Stimulated activated naive B cell treated with anti-CD40 and anti-IgM and Interleukin-4, amounts not matched to agents 10 μg/mL and 1 μg/mL and 100 μg/mL, for 72 hours (primary cell): ENCODE measurements at regions not wholly inside any gene's neighbourhood (a gene's known extent, or its start where the extent isn't known, plus 50 kb on each side); places are given as distances from the start of the nearest gene placed in this dataset.

Source experiments
- ATAC-seq, 2 donors: fragments of 150-1000 bp; cut with Tn5 transposase; replicated peaks; 2 replicates each; pipeline ENCODE4 v1.10.0; 2021; ENCODE audit warnings: moderate library complexity in 1 of 2
- DNase-seq: peaks from one replicate; pipeline ENCODE4 v3.0.0; 2021
- H3K27ac Mint-ChIP-seq: one replicate; pipeline ENCODE4 v1.8.0; 2022; ENCODE audit warnings: mild to moderate bottlenecking, mixed read lengths
- H3K27me3 Mint-ChIP-seq, 2 donors: one replicate each; pipeline ENCODE4 v1.8.0; 2022; ENCODE audit warnings: mixed read lengths in 2 of 2
- H3K36me3 Mint-ChIP-seq, 2 donors: one replicate each; pipeline ENCODE4 v1.8.0; 2022; ENCODE audit warnings: mixed read lengths in 2 of 2, mild to moderate bottlenecking in 1 of 2
- H3K4me1 Mint-ChIP-seq, 2 donors: one replicate each; pipeline ENCODE4 v1.8.0; 2022; ENCODE audit warnings: mixed read lengths in 2 of 2, mild to moderate bottlenecking in 1 of 2
- H3K4me3 Mint-ChIP-seq, 2 donors: one replicate each; pipeline ENCODE4 v1.8.0; 2022; ENCODE audit warnings: mild to moderate bottlenecking in 2 of 2, mixed read lengths in 2 of 2, moderate library complexity in 1 of 2
- H3K9me3 Mint-ChIP-seq, 2 donors: one replicate each; pipeline ENCODE4 v1.8.0; 2022; ENCODE audit warnings: mixed read lengths in 2 of 2, mild to moderate bottlenecking in 1 of 2

DNA sequence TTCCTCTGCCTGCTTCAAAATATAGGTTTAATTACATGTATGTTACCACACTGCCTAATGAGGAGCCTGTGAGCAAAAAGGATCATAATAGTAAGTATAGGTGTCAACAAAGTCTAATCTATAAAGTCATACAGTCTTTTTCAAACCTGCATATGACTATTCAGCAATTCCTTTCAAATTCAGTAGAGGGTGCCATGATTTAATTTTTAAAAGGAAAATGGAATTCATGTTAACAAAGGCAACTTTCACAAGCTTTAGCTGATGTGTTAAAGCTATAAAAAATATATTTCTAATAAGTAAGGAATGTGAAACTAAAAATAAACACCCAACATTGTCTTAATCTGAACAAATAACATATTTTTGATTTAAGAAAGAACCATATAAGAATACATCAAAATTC is 52.1 kb downstream of the MPP7 start:
- Mint-ChIP-seq H3K27me3 (peaks cover 5 to 10% of the 10 kb centered on the region in 2 donors), H3K4me3 (no peak overlapping the region), H3K27ac (no peak overlapping the region), H3K4me1 (peaks cover 4 to 8% of the 10 kb centered on the region in 2 donors), H3K9me3 (peaks cover under 1 to 1% of the 10 kb centered on the region in 2 donors), H3K36me3 (peaks cover 1 to 2% of the 10 kb centered on the region in 2 donors)
- no peak for ATAC-seq
- no peak for DNase-seq

DNA sequence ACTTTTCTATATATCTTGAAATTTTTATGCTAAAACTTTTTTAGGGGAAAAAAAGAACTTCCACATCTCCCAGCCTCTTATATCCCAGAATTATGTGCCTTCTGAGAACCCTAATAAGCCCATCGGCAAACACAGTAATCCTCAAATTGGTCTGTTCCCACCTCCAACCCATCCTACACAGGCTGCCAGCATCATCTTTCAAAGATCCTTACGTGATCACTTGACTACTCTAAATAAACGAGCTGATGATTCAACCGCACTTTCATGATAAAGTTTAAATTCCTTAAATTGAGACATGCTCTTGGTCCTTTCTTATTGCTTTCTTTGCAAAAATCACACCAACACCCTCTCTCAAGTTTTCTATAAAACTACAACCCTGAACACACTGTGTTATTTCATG is 52.5 kb downstream of the MPP7 start:
- no peak overlapping the region for H3K4me3 Mint-ChIP-seq
- H3K36me3 Mint-ChIP-seq = peaks cover 4 to 5% of the 10 kb centered on the region in 2 donors
- peaks cover 3 to 4% of the 10 kb centered on the region in 2 donors for H3K9me3 Mint-ChIP-seq
- ATAC-seq = no peak
- DNase-seq = no peak
- peaks cover 4 to 8% of the 10 kb centered on the region in 2 donors for H3K4me1 Mint-ChIP-seq
- H3K27ac Mint-ChIP-seq = no peak overlapping the region
- H3K27me3 Mint-ChIP-seq = peaks cover 3 to 13% of the 10 kb centered on the region in 2 donors

DNA sequence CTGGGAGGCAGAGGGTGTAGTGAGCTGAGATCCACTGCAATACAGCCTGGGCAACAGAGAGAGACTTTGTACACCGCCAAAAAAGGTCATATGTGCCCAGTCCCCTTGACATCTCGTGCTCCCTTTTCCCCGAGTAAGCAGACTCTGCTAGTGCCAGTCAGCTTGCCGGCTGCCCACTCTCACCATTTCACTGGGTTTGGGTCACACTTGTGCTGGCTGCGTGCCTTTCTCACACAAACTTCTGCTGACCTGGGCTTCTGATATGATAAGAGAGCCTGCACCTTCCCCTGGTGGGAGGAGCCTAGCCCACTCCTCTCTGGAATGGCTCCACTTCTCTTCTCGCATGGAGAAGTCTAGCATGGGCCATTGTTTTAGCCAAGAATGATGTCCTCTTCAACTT is 53.4 kb downstream of the MPP7 start:
- no peak for DNase-seq
- no peak overlapping the region for H3K27ac Mint-ChIP-seq
- peaks cover 0 to 11% of the 10 kb centered on the region in 2 donors for H3K27me3 Mint-ChIP-seq

DNA sequence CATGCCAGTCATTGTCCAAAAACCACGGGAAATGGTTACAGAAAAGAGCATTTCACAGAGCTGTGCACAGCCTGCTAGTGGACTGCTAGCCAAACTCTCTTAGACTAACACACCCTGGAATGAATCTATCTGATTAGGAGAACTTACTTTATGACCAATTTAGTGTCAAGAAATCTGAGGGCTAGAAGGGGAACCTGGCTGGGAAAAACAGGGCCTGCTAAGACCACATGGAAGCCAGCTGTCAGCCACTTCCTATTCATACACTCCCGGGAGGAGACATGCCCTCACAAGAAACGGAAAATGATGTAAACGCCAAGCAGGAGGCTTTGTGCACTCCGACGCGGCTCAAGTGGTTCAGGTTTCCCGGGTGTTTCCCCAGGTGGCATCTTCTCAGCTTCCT is 54.8 kb downstream of the MPP7 start:
- H3K4me1 Mint-ChIP-seq = peaks cover 4 to 8% of the 10 kb centered on the region in 2 donors
- peak overlapping the region in 1 of 2 donors; percentile 12 for H3K4me3 Mint-ChIP-seq
- H3K9me3 Mint-ChIP-seq = peaks cover 4 to 5% of the 10 kb centered on the region in 2 donors
- DNase-seq (no peak), ATAC-seq (no peak)
- H3K27ac Mint-ChIP-seq = no peak overlapping the region
- H3K27me3 Mint-ChIP-seq = peaks cover 0 to 9% of the 10 kb centered on the region in 2 donors
- H3K36me3 Mint-ChIP-seq = peaks cover 3 to 4% of the 10 kb centered on the region in 2 donors

More for the DNA sequence above, 53.4 kb downstream of the MPP7 start:
- peaks cover 4 to 5% of the 10 kb centered on the region in 2 donors for H3K9me3 Mint-ChIP-seq
- H3K4me1 Mint-ChIP-seq = peaks cover 4 to 8% of the 10 kb centered on the region in 2 donors
- no peak for ATAC-seq
- H3K36me3 Mint-ChIP-seq = peaks cover 3 to 4% of the 10 kb centered on the region in 2 donors
- H3K4me3 Mint-ChIP-seq = no peak overlapping the region

DNA sequence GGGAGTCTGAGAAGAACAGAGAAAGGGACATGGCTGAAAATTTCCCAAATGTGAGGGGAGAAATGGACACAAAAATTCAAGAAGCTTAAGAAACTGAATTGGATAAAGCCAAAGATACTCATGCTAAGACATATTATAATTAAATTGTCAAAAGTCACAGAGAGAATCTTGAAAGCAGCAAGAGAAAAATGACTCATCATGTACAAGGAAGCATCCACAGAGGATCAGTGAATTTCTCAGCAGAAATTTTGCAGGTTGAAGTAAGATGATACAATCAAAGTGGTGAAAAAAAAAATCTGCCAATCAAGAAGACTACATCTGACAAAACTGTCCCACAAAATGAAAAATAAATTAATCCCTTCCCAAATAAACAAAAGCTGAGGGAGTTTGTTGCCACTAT is 56.8 kb downstream of the MPP7 start:
- Mint-ChIP-seq H3K9me3 (peaks cover 4 to 5% of the 10 kb centered on the region in 2 donors), H3K4me3 (no peak overlapping the region), H3K4me1 (peaks cover 4 to 8% of the 10 kb centered on the region in 2 donors), H3K27me3 (peaks cover 0 to 9% of the 10 kb centered on the region in 2 donors), H3K27ac (no peak overlapping the region), H3K36me3 (peaks cover 3 to 4% of the 10 kb centered on the region in 2 donors)
- ATAC-seq (no peak), DNase-seq (no peak)

DNA sequence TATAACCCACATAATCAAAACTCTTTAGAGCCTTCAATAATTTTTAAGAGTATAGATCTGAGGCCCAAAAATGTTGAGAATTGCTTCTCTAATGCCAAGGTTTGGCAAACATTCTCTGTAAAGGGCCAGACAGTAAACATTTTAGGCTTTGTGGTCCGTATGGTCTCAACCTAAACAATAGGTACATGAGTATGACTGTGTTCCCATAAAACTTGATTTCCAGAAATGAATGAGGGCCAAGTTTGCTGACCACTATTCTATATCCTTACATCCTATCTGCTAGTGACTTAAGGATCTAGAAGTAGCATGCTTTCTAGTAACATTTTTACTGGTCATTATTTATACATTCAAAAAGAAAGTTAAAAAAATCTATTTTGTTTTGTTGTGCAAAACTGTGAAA is 58.9 kb downstream of the MPP7 start:
- Mint-ChIP-seq H3K27me3 (peaks cover 0 to 9% of the 10 kb centered on the region in 2 donors), H3K4me3 (no peak overlapping the region), H3K9me3 (peaks cover 4 to 5% of the 10 kb centered on the region in 2 donors), H3K36me3 (peaks cover 3 to 4% of the 10 kb centered on the region in 2 donors), H3K27ac (no peak overlapping the region), H3K4me1 (peaks cover 4 to 8% of the 10 kb centered on the region in 2 donors)
- no peak for ATAC-seq
- DNase-seq = no peak

DNA sequence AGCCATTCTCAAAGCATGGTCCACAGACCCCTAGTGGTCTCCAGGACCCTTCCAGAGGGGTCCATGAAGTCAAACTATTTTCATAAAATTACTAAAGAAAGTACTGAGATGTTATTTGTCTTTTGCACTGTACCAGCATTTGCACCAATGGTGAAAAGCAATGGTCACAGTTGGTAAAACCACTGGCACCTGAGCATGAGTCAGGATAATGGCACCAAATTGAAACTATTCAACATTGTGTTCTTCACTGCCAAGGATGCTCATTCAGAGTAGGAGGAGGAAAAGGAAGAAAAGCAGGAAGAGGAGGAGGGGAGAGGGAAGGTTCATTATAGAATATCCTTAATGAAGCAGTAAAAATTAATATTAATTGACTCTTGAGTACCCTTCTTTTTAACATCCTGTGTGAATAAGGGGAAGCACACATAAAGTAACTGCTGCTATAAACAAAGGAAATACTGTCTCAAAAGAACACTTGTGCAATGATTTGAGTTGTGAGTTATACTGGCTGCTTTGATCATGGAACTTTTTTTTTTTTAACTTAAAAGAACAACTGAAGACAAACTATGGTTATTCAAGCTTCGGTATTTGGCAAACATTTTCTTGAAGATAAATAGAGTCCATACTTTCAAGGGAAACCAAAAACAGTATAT is 60.2 kb downstream of the MPP7 start:
- DNase-seq (no peak), ATAC-seq (no peak)
- Mint-ChIP-seq H3K36me3 (peaks cover 3 to 4% of the 10 kb centered on the region in 2 donors), H3K4me3 (no peak overlapping the region), H3K9me3 (peaks cover 4 to 5% of the 10 kb centered on the region in 2 donors), H3K27ac (no peak overlapping the region), H3K27me3 (peaks cover 0 to 5% of the 10 kb centered on the region in 2 donors), H3K4me1 (no peaks in the 10 kb centered on the region)

DNA sequence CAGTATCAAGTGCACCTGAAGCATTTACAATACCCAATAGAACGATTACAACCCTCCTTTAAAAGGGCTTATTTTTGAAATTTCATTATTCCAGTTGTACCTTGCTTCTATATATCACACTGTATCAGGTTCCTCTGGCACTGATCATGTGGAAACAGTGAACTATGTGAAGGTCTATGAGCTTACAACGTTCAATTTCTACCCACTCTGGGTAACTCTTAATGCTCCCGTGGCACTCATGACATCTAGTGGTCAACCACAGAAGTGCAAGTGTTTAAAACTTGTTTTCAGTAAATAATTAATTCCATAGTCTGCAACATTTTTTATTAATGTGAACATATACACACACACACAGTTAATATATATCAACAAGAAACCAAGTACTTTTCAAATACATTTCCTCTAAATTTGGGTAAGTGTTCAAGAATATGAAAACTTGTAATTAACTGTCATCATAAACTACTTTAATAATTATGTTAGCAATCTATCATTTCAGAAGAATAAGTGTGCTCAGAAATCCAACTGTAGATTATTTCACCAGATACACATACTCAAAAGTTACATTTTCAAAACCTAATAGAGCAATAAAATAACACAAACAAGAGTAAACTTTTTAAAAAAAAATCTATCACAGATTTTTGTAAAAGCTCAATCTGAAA is 61.0 kb downstream of the MPP7 start:
- DNase-seq (no peak), ATAC-seq (peak; percentile 73 to 76)
- Mint-ChIP-seq H3K9me3 (peaks cover 4 to 5% of the 10 kb centered on the region in 2 donors), H3K4me1 (no peaks in the 10 kb centered on the region), H3K4me3 (no peak overlapping the region), H3K27me3 (peaks cover 0 to 5% of the 10 kb centered on the region in 2 donors), H3K27ac (no peak overlapping the region), H3K36me3 (peaks cover 3 to 4% of the 10 kb centered on the region in 2 donors)

DNA sequence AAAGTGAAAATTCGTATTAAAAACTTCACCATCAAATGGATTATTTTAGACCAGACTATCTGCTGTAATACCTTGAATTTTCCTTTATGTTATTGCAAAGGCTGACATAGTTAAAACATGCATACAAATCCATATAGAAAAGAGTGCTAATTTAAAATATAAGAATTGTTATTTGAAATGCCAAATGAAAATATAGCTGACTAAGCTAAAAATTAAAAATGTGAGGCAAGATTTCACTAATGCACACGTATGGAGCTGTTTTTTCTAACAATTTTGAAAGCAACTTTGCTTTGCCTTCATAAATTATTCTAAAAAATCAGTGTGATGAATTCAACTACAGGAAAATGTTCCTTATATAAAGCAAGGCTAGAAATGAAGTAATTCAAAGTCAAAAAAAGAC is 62.5 kb downstream of the MPP7 start:
- Mint-ChIP-seq H3K36me3 (no peaks in the 10 kb centered on the region), H3K4me1 (no peaks in the 10 kb centered on the region), H3K27ac (no peak overlapping the region), H3K27me3 (no peaks in the 10 kb centered on the region), H3K9me3 (peaks cover 0 to 2% of the 10 kb centered on the region in 2 donors), H3K4me3 (no peak overlapping the region)
- DNase-seq = no peak
- no peak for ATAC-seq

DNA sequence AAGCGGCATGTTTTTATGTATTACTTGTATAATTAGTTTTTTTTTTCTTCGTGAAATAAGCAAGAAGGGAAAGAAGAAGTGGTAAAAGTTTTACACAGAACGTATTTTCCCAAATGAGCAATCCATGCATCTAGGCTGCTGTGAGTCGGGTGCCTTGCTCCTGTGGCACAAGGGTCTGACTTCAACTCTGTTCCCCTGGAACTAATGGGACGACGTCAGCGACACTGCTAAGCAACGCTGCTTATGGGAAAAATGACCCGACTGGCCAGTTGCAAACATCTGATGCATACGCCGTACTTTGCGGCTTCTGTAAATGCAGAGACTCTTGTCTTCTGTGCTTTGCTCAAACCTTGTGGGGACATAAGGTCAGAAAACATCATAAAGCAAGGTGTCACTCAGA is 66.3 kb downstream of the MPP7 start:
- Mint-ChIP-seq H3K36me3 (no peaks in the 10 kb centered on the region), H3K27me3 (no peaks in the 10 kb centered on the region), H3K27ac (no peak overlapping the region), H3K4me3 (no peak overlapping the region), H3K4me1 (no peaks in the 10 kb centered on the region), H3K9me3 (no peaks in the 10 kb centered on the region)
- DNase-seq (no peak), ATAC-seq (no peak)

DNA sequence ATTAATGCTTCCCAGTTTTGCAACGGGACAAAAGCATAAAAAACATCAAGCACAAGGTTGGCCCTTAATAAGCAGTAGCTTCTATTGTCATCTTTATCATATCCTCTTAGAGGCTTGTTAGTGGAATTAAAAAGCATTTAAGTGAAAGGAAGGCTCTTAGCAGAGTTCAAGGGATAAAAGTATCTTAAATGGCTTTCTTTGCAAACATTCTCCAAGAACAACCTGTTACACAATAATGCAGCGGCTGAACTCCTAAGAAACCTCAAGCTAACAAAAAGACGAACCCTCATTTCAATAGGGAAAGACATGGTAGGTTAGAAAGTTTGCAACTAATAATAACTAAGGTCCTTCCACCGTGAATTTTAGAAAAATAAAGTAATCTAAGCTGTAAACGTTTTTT is 82.1 kb downstream of the MPP7 start:
- DNase-seq = no peak
- no peak overlapping the region for H3K27ac Mint-ChIP-seq
- no peaks in the 10 kb centered on the region for H3K27me3 Mint-ChIP-seq
- H3K36me3 Mint-ChIP-seq = peaks cover 0 to 2% of the 10 kb centered on the region in 2 donors
- ATAC-seq = no peak
- H3K9me3 Mint-ChIP-seq = no peaks in the 10 kb centered on the region
- H3K4me1 Mint-ChIP-seq = no peaks in the 10 kb centered on the region
- no peak overlapping the region for H3K4me3 Mint-ChIP-seq

DNA sequence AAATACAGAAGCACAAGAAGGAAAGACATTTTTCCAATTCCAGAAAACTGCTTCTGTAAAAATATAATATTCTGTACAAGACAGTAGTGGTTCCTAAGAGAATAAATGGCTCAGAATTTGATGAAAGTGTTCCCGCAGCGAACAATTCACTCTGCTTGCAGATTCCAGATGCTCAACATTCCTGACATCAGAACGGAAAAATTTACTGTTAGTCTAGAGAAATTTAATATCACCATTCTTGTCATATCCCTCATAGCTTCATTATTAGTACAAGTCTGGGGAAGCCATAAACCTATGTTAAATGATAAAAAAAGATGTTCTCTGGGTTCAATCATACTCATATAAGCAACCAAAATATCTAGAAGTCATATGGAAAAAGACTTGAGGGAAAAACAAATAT is 83.6 kb downstream of the MPP7 start:
- H3K27me3 Mint-ChIP-seq = no peaks in the 10 kb centered on the region
- no peak for DNase-seq

DNA sequence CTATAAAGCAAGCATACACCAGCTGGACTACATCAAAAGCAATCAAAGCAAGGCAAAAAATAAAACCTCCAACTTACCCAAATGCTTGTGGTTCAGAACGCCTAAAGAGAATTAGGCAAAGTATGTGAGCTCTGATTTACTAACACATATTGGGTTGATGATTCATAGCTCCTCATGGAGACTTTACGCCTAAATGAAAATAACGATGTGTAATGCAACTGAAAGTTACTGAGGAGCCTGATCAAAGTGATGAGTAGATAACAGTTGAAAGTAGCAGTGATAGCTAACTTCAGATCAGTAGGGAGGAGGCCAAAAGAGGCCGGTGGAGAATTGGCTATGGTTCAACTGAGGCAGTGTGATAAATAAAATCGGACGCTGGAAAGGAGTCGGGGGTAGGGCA is 85.0 kb downstream of the MPP7 start:
- Mint-ChIP-seq H3K27me3 (no peaks in the 10 kb centered on the region), H3K9me3 (no peaks in the 10 kb centered on the region), H3K27ac (no peak overlapping the region), H3K36me3 (peaks cover 1 to 4% of the 10 kb centered on the region in 2 donors), H3K4me1 (no peaks in the 10 kb centered on the region), H3K4me3 (no peak overlapping the region)
- DNase-seq (no peak), ATAC-seq (no peak)

More for the DNA sequence above, 83.6 kb downstream of the MPP7 start:
- no peak overlapping the region for H3K4me3 Mint-ChIP-seq
- peaks cover 0 to 2% of the 10 kb centered on the region in 2 donors for H3K36me3 Mint-ChIP-seq
- no peak overlapping the region for H3K27ac Mint-ChIP-seq
- H3K9me3 Mint-ChIP-seq = no peaks in the 10 kb centered on the region
- no peak for ATAC-seq
- no peaks in the 10 kb centered on the region for H3K4me1 Mint-ChIP-seq

DNA sequence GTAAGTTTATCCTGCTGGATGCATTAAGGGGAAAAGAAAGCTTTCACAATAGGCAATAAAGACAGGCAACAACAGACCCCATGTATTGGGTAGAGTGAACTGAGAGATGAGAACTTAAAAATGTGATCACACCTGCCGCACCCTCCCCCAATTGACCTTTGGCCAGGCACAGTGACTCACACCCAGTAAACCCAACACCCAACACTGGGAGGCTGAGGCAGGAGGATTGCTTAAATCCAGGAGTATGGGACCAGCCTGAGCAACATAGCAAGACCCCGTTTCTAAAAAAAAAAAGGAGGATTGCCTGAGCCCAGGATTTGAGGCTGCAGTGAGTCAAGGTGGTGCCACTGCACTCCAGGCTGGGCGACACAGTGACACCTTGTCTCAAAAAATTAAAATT is 86.9 kb downstream of the MPP7 start:
- ATAC-seq = no peak
- Mint-ChIP-seq H3K27me3 (no peaks in the 10 kb centered on the region), H3K27ac (no peak overlapping the region), H3K4me1 (no peaks in the 10 kb centered on the region), H3K36me3 (peaks cover 0 to 4% of the 10 kb centered on the region in 2 donors), H3K9me3 (no peaks in the 10 kb centered on the region), H3K4me3 (no peak overlapping the region)
- no peak for DNase-seq

DNA sequence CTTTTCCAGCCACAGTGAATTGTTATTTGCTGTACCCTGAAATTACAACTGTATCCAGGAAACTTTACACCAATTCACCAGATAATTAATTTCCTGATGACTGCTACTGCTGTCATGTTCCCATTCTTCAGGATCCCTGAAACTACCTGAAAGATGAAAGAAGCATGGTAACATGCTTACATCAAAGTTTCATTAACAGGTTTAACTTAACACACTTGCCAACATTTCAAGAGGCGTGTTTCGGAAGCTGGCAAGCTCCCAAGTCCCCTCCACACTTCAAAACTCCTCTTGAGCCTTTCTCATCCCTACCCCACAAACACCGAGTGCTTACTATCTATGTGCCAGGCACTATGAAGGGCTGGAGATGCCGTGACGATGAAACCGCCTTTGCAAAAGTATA is 88.6 kb downstream of the MPP7 start:
- H3K4me1 Mint-ChIP-seq = no peaks in the 10 kb centered on the region
- DNase-seq = no peak
- no peak overlapping the region for H3K27ac Mint-ChIP-seq

More for the DNA sequence above, 88.6 kb downstream of the MPP7 start:
- H3K4me3 Mint-ChIP-seq = no peak overlapping the region
- H3K27me3 Mint-ChIP-seq = no peaks in the 10 kb centered on the region
- no peak for ATAC-seq
- H3K9me3 Mint-ChIP-seq = no peaks in the 10 kb centered on the region
- H3K36me3 Mint-ChIP-seq = peaks cover 0 to 4% of the 10 kb centered on the region in 2 donors
